ENCODE measurements at regions not wholly inside any gene's neighbourhood (a gene's known extent, or its start where the extent isn't known, plus 50 kb on each side); places are given as distances from the start of the nearest gene placed in this dataset.

DNA sequence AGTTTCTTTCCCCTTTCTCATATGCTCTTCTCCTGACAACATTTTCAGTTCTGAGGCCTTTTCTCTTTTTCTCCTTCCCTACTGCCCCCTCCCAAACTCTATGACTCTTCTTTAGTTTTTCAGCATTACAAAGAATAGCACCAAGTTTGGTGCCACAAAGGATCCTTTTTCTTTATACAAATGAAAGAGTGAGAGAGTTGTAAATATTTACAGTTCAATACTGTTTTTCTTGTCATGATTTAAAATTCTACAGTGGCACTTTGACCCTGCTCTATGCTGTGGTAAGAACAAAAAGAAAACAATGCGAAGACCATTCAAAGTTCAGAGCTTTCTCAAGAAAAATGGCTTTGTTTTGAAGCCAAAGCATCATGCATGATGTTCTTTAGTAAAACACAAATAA lies 667.9 kb upstream of the SGO1 start:
- TF ChIP-seq, protein P1, sequence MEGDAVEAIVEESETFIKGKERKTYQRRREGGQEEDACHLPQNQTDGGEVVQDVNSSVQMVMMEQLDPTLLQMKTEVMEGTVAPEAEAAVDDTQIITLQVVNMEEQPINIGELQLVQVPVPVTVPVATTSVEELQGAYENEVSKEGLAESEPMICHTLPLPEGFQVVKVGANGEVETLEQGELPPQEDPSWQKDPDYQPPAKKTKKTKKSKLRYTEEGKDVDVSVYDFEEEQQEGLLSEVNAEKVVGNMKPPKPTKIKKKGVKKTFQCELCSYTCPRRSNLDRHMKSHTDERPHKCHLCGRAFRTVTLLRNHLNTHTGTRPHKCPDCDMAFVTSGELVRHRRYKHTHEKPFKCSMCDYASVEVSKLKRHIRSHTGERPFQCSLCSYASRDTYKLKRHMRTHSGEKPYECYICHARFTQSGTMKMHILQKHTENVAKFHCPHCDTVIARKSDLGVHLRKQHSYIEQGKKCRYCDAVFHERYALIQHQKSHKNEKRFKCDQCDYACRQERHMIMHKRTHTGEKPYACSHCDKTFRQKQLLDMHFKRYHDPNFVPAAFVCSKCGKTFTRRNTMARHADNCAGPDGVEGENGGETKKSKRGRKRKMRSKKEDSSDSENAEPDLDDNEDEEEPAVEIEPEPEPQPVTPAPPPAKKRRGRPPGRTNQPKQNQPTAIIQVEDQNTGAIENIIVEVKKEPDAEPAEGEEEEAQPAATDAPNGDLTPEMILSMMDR (IDR thresholded peaks at IDR 0.05) = no peak
- TF ChIP-seq POLR2AphosphoS5 (IDR thresholded peaks at IDR 0.05) = no peak
